Smooth muscle cell (in vitro differentiated cells): ENCODE measurements at regions not wholly inside any gene's neighbourhood (a gene's known extent, or its start where the extent isn't known, plus 50 kb on each side); places are given as distances from the start of the nearest gene placed in this dataset.

Experiments used
- DNase-seq: peaks from one replicate; lab custom pipeline; 2025; ENCODE audit not compliant: unreplicated experiment; lab: John Stamatoyannopoulos, UW
- H2AFZ ChIP-seq: fragments of 200-600 bp; sonication (generic); 2 replicates; pipeline ENCODE4 v1.6.0; 2016; ENCODE audit warnings: antibody characterized with exemption, low read depth, mild to moderate bottlenecking
- H3F3A ChIP-seq: fragments of 200-600 bp; sonication (generic); 2 replicates; pipeline ENCODE4 v1.6.0; 2017; ENCODE audit warnings: antibody characterized with exemption, low read depth
- H3K27ac ChIP-seq: fragments of 200-600 bp; sonication (generic); 2 replicates; pipeline ENCODE4 v1.5.1; 2016; ENCODE audit warnings: low read depth, mild to moderate bottlenecking
- H3K27me3 ChIP-seq: fragments of 200-600 bp; sonication (generic); 2 replicates; pipeline ENCODE4 v1.6.1; 2016; ENCODE audit warnings: low read depth, mild to moderate bottlenecking
- H3K36me3 ChIP-seq: fragments of 200-600 bp; sonication (generic); 2 replicates; pipeline ENCODE4 v1.5.1; 2016; ENCODE audit warnings: low read depth
- H3K4me1 ChIP-seq: fragments of 200-600 bp; sonication (generic); 2 replicates; pipeline ENCODE4 v1.5.1; 2016; ENCODE audit warnings: low read depth
- H3K4me2 ChIP-seq: fragments of 200-600 bp; sonication (generic); 2 replicates; pipeline ENCODE4 v1.6.0; 2016; ENCODE audit warnings: mild to moderate bottlenecking
- H3K4me3 ChIP-seq: fragments of 200-600 bp; sonication (generic); 2 replicates; pipeline ENCODE4 v1.5.1; 2016; ENCODE audit warnings: mild to moderate bottlenecking
- H3K79me2 ChIP-seq: fragments of 200-600 bp; sonication (generic); 2 replicates; pipeline ENCODE4 v1.6.0; 2016; ENCODE audit warnings: low read depth, mild to moderate bottlenecking
- H3K9ac ChIP-seq: fragments of 200-600 bp; sonication (generic); 2 replicates; pipeline ENCODE4 v1.6.0; 2016; ENCODE audit warnings: low read depth
- H3K9me3 ChIP-seq: fragments of 200-600 bp; sonication (generic); replicated peaks from 2 replicates; pipeline ENCODE4 v1.5.1; 2016; ENCODE audit warnings: low read depth
- H4K20me1 ChIP-seq: fragments of 200-600 bp; sonication (generic); 2 replicates; pipeline ENCODE4 v1.6.0; 2016; ENCODE audit warnings: low read depth
- WGBS: methylation state at CpG from one replicate; pipeline ENCODE4 v1.1.7; 2016; ENCODE audit warnings: low lambda C conversion rate; 5-methylcytosine and 5-hydroxymethylcytosine counted together
- TF ChIP-seq, protein P1 (sequence below): fragments of 200-600 bp; sonication (generic); IDR thresholded peaks from 2 replicates; pipeline ENCODE4 v1.5.1; 2017; ENCODE audit warnings: borderline replicate concordance, mild to moderate bottlenecking, antibody characterized with exemption; ENCODE audit not compliant: insufficient read depth, poor library complexity, severe bottlenecking

- Histone ChIP-seq H3K4me1 (peaks cover 14% of the 10 kb centered on the region), H4K20me1 (no peaks in the 10 kb centered on the region), H3K27ac (no peak overlapping the region), H3K9ac (no peak overlapping the region), H3F3A (no peaks in the 10 kb centered on the region), H3K79me2 (no peaks in the 10 kb centered on the region), H3K36me3 (no peaks in the 10 kb centered on the region), H3K4me3 (no peak overlapping the region), H3K9me3 (no peaks in the 10 kb centered on the region), H3K27me3 (no peaks in the 10 kb centered on the region), H2AFZ (no peak overlapping the region), H3K4me2 (no peak overlapping the region)
- no peak for DNase-seq
- 94% methylated on average over 13 of the region's 20 CpGs for WGBS
- TF ChIP-seq, protein P1, sequence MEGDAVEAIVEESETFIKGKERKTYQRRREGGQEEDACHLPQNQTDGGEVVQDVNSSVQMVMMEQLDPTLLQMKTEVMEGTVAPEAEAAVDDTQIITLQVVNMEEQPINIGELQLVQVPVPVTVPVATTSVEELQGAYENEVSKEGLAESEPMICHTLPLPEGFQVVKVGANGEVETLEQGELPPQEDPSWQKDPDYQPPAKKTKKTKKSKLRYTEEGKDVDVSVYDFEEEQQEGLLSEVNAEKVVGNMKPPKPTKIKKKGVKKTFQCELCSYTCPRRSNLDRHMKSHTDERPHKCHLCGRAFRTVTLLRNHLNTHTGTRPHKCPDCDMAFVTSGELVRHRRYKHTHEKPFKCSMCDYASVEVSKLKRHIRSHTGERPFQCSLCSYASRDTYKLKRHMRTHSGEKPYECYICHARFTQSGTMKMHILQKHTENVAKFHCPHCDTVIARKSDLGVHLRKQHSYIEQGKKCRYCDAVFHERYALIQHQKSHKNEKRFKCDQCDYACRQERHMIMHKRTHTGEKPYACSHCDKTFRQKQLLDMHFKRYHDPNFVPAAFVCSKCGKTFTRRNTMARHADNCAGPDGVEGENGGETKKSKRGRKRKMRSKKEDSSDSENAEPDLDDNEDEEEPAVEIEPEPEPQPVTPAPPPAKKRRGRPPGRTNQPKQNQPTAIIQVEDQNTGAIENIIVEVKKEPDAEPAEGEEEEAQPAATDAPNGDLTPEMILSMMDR: no peak
These were observed 154.5 kb upstream of the PPP2R2D start for GRCh38 chr10:131746241-131746711.

DNA sequence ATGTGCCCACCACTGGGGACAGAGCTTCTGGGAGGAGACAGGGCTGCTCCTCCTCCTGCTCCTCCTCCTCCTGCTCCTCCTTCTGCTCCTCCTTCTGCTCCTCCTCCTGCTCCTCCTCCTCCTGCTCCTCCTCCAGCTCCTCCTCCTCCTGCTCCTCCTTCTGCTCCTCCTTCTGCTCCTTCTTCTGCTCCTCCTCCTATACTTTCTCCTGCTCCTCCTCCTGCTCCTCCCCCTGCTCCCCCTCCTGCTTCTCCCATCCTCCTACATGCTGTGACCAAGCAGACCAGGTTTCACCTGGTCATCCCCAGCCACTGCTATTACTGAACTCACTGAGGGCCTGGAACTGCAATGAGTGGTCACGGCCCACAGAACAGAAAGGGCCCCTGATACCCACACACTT lies 154.0 kb upstream of the PPP2R2D start:
- no peak overlapping the region for H3K4me3 ChIP-seq
- H3K36me3 ChIP-seq: no peaks in the 10 kb centered on the region
- no peaks in the 10 kb centered on the region for H3K79me2 ChIP-seq
- no peak overlapping the region for H3K4me2 ChIP-seq
- H3K4me1 ChIP-seq: peaks cover 19% of the 10 kb centered on the region
- no peak overlapping the region for H2AFZ ChIP-seq
- H3K9me3 ChIP-seq: no peaks in the 10 kb centered on the region
- H3K27ac ChIP-seq: no peak overlapping the region
- H3K27me3 ChIP-seq: no peaks in the 10 kb centered on the region
- no peak for DNase-seq
- H3F3A ChIP-seq: no peaks in the 10 kb centered on the region
- H4K20me1 ChIP-seq: no peaks in the 10 kb centered on the region
- H3K9ac ChIP-seq: no peak overlapping the region
- WGBS: 100% methylated on average over 1 of the region's 1 CpG
- TF ChIP-seq, protein P1: no peak

- H3F3A ChIP-seq: no peaks in the 10 kb centered on the region
- no peak for DNase-seq
- no peak overlapping the region for H3K27ac ChIP-seq
- no peak overlapping the region for H3K9ac ChIP-seq
- no peaks in the 10 kb centered on the region for H3K27me3 ChIP-seq
- no peak overlapping the region for H3K4me3 ChIP-seq
- H2AFZ ChIP-seq: no peak overlapping the region
- H3K4me2 ChIP-seq: no peak overlapping the region
- 96% methylated on average over 16 of the region's 16 CpGs for WGBS
- no peaks in the 10 kb centered on the region for H3K9me3 ChIP-seq
- no peaks in the 10 kb centered on the region for H4K20me1 ChIP-seq
- H3K79me2 ChIP-seq: no peaks in the 10 kb centered on the region
- TF ChIP-seq, protein P1: no peak
- H3K36me3 ChIP-seq: no peaks in the 10 kb centered on the region
- H3K4me1 ChIP-seq: peaks cover 23% of the 10 kb centered on the region
These were observed 153.6 kb upstream of the PPP2R2D start for GRCh38 chr10:131747251-131747650.

DNA sequence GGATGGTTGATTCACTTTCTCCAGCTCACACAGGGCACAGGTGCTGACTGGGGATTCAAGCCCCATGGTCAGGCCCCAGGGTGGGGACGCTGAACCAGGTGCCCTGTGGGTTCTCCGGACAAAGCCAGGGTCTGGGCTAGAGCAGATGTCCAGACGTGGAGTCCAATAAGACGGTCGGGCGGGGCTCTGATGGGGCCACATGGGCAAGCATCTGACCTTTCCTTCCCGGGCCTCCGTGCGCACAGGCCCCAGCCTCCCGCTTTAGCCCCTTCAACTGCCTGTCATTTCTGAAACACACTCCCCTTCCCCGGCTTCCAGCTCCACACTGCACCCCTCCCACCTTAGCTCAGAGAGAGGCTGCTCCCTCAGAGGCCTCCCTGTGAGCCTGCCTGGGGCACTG lies 153.0 kb upstream of the PPP2R2D start:
- WGBS: 91% methylated on average over 10 of the region's 11 CpGs
- no peaks in the 10 kb centered on the region for H3K9me3 ChIP-seq

More for the DNA sequence above, 153.0 kb upstream of the PPP2R2D start:
- Histone ChIP-seq H3K4me3 (no peak overlapping the region), H3F3A (no peaks in the 10 kb centered on the region), H4K20me1 (no peaks in the 10 kb centered on the region), H3K4me2 (no peak overlapping the region), H3K36me3 (no peaks in the 10 kb centered on the region), H3K27me3 (no peaks in the 10 kb centered on the region), H2AFZ (no peak overlapping the region), H3K27ac (no peak overlapping the region), H3K79me2 (no peaks in the 10 kb centered on the region), H3K4me1 (peaks cover 23% of the 10 kb centered on the region), H3K9ac (no peak overlapping the region)
- no peak for DNase-seq
- TF ChIP-seq, protein P1: no peak
